ENCODE measurements at regions not wholly inside any gene's neighbourhood (a gene's known extent, or its start where the extent isn't known, plus 50 kb on each side); places are given as distances from the start of the nearest gene placed in this dataset.

GRCh38 chr5:3526551-3527185 is 69.0 kb upstream of the IRX1 start:
- Histone ChIP-seq H4K5ac (ENCODE audit: insufficient read length, low read depth, low read length) (no peak overlapping the region), H4K20me1 (replicated peaks in 1 of 2; ENCODE audit: control insufficient read depth in 1 of 2, insufficient read depth in 2 of 2, low read length in 2 of 2) (no peaks in the 10 kb centered on the region), H2BK15ac (ENCODE audit: low read length) (no peak overlapping the region; the same call in 1 of the 2 replicates), H3K27ac (ENCODE audit: low read depth, low read length) (no peak overlapping the region), H3K4me3 (ENCODE audit: extremely low read depth in 1 of 4, insufficient read depth in 2 of 4, low read depth in 3 of 4, low read length in 4 of 4) (no peak overlapping the region), H3K36me3 (ENCODE audit: control insufficient read depth in 2 of 4, insufficient read depth in 4 of 4, low read length in 3 of 4) (no peaks in the 10 kb centered on the region), H4K91ac (replicated peaks; ENCODE audit: insufficient read length, low read length) (no peak overlapping the region), H3K27me3 (replicated peaks in 1 of 4; ENCODE audit: control insufficient read depth in 3 of 4, extremely low read depth in 1 of 4, insufficient read depth in 3 of 4, low read length in 3 of 4) (no peaks in the 10 kb centered on the region), H3K79me1 (ENCODE audit: low read depth, low read length) (no peaks in the 10 kb centered on the region), H4K8ac (ENCODE audit: extremely low read depth, insufficient read depth, low read length) (no peak overlapping the region), H2BK12ac (ENCODE audit: low read depth, low read length) (no peak overlapping the region), H3K4me2 (ENCODE audit: insufficient read depth in 1 of 2, low read depth in 2 of 2, low read length in 2 of 2) (no peak overlapping the region), H3K56ac (replicated peaks; ENCODE audit: insufficient read length, low read depth, low read length) (no peak overlapping the region), H3K18ac (ENCODE audit: extremely low read depth, low read length) (no peak overlapping the region), H2AFZ (ENCODE audit: low read length) (no peak overlapping the region), H3K23ac (ENCODE audit: insufficient read length) (no peak overlapping the region), H2BK120ac (replicated peaks; ENCODE audit: low read depth, low read length) (no peak overlapping the region), H3K79me2 (ENCODE audit: control insufficient read depth in 1 of 2, insufficient read depth in 2 of 2, low read length in 2 of 2) (no peaks in the 10 kb centered on the region), H3K14ac (ENCODE audit: insufficient read length) (no peak overlapping the region), H3K9ac (replicated peaks in 1 of 4; ENCODE audit: extremely low read depth in 1 of 4, low read depth in 3 of 4, low read length in 3 of 4) (no peak overlapping the region), H3K9me3 (ENCODE audit: insufficient read depth in 2 of 2, low read depth in 1 of 2, low read length in 1 of 2) (peaks cover 0 to 3% of the 10 kb centered on the region in 2 experiments; a peak in 1 of 4 replicates), H2AK5ac (ENCODE audit: low read depth, low read length) (no peak overlapping the region), H3K4ac (replicated peaks; ENCODE audit: insufficient read length, low read depth, low read length) (no peak overlapping the region), H2BK20ac (ENCODE audit: low read length) (no peak overlapping the region), H2BK5ac (ENCODE audit: low read depth, low read length) (no peak overlapping the region), H3K23me2 (ENCODE audit: low read depth, low read length) (no peaks in the 10 kb centered on the region), H3K4me1 (replicated peaks in 1 of 4; ENCODE audit: control insufficient read depth in 3 of 4, insufficient read depth in 4 of 4, low read length in 3 of 4) (peaks cover 1 to 9% (median 5%) of the 10 kb centered on the region in 4 experiments; a peak in 5 of 7 replicates)
- FAIRE-seq: no peak
- no peak for DNase-seq (ENCODE audit: low read depth in 1 of 2, low spot score in 2 of 2)
- POLR2A ChIA-PET (ENCODE audit: partially characterized antibody): no interaction called here
- WGBS, 2 experiments (ENCODE audit: extremely low coverage in 1 of 2, insufficient coverage in 1 of 2, insufficient read length in 1 of 2, insufficient replicate concordance in 2 of 2, low coverage in 1 of 2, low lambda C conversion rate in 2 of 2, missing lambda C conversion rate in 1 of 2): 85% methylated on average over 4 of the region's 4 CpGs; no CpG with 5 or more reads in 1 of the 2 experiments
- CTCF ChIA-PET (ENCODE audit: partially characterized antibody): interaction anchor here (1.4 kb wide), 1 partner anchor 17 kb away, joined by 3 read pairs; no protein-coding TSS in a partner anchor
- no peak for TF ChIP-seq POLR2AphosphoS5 (IDR thresholded peaks at IDR 0.05; ENCODE audit: low read depth, low read length)
- TF ChIP-seq PHF8 (conservative IDR thresholded peaks at IDR 0.05; ENCODE audit: low read depth, low read length): no peak
- TF ChIP-seq RAD21 (IDR thresholded peaks at IDR 0.05 in 1 of 2, conservative IDR thresholded peaks at IDR 0.05 in 1 of 2; ENCODE audit: low read depth in 2 of 2, low read length in 2 of 2): no peak
- no peak for TF ChIP-seq SP4 (IDR thresholded peaks at IDR 0.05; ENCODE audit: low read length)
- no peak for TF ChIP-seq NANOG (IDR thresholded peaks at IDR 0.05; ENCODE audit: insufficient read depth, low read depth, low read length, poor library complexity, severe bottlenecking)
- TF ChIP-seq CBX5 (IDR thresholded peaks at IDR 0.05; ENCODE audit: low read depth, low read length): no peak
- no peak for TF ChIP-seq CHD1 (IDR thresholded peaks at IDR 0.05; ENCODE audit: low read depth, low read length)
- no peak for TF ChIP-seq JUN (IDR thresholded peaks at IDR 0.05; ENCODE audit: low read depth, low read length)
- TF ChIP-seq SIRT6 (IDR thresholded peaks at IDR 0.05; ENCODE audit: low read length): no peak
- no peak for TF ChIP-seq BRCA1 (IDR thresholded peaks at IDR 0.05; ENCODE audit: low read depth, low read length)
- no peak for TF ChIP-seq EZH2 (IDR thresholded peaks at IDR 0.05; ENCODE audit: low read depth, low read length, severe bottlenecking)
- no peak for TF ChIP-seq HDAC2 (IDR thresholded peaks at IDR 0.05; ENCODE audit: borderline replicate concordance in 1 of 2, low read depth in 2 of 2, low read length in 2 of 2)
- TF ChIP-seq E2F6 (IDR thresholded peaks at IDR 0.05): no peak
